ENCODE measurements at regions not wholly inside any gene's neighbourhood (a gene's known extent, or its start where the extent isn't known, plus 50 kb on each side); places are given as distances from the start of the nearest gene placed in this dataset.

DNA sequence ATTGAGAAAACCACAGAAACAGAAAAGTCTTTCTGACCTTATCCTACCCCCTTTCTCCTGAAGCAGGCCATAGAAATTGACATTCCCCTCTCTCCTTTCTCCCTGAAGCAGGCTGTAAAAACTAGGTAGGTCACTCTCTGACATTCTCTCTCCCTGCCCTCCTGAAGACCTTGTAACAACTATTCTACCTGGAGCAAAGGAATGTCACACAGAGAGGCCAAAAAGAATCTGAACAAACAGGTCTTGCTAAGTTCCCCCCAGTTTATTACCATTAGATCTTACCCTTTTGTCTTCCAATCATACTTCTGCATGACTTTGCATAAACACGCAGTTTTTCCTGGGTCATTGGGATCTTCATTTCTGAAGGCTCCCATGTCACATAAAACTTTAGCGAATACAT is 198.3 kb upstream of the GYPA start (continued):
- TF ChIP-seq, protein P1, sequence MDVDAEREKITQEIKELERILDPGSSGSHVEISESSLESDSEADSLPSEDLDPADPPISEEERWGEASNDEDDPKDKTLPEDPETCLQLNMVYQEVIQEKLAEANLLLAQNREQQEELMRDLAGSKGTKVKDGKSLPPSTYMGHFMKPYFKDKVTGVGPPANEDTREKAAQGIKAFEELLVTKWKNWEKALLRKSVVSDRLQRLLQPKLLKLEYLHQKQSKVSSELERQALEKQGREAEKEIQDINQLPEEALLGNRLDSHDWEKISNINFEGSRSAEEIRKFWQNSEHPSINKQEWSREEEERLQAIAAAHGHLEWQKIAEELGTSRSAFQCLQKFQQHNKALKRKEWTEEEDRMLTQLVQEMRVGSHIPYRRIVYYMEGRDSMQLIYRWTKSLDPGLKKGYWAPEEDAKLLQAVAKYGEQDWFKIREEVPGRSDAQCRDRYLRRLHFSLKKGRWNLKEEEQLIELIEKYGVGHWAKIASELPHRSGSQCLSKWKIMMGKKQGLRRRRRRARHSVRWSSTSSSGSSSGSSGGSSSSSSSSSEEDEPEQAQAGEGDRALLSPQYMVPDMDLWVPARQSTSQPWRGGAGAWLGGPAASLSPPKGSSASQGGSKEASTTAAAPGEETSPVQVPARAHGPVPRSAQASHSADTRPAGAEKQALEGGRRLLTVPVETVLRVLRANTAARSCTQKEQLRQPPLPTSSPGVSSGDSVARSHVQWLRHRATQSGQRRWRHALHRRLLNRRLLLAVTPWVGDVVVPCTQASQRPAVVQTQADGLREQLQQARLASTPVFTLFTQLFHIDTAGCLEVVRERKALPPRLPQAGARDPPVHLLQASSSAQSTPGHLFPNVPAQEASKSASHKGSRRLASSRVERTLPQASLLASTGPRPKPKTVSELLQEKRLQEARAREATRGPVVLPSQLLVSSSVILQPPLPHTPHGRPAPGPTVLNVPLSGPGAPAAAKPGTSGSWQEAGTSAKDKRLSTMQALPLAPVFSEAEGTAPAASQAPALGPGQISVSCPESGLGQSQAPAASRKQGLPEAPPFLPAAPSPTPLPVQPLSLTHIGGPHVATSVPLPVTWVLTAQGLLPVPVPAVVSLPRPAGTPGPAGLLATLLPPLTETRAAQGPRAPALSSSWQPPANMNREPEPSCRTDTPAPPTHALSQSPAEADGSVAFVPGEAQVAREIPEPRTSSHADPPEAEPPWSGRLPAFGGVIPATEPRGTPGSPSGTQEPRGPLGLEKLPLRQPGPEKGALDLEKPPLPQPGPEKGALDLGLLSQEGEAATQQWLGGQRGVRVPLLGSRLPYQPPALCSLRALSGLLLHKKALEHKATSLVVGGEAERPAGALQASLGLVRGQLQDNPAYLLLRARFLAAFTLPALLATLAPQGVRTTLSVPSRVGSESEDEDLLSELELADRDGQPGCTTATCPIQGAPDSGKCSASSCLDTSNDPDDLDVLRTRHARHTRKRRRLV (CRISPR knock-in tag; IDR thresholded peaks at IDR 0.05): no peak
- TF ChIP-seq ZNF747 (CRISPR knock-in tag; IDR thresholded peaks at IDR 0.05; ENCODE audit: borderline replicate concordance): no peak
- no peak for TF ChIP-seq ZNF230 (CRISPR knock-in tag; IDR thresholded peaks at IDR 0.05)
- TF ChIP-seq, protein P2, sequence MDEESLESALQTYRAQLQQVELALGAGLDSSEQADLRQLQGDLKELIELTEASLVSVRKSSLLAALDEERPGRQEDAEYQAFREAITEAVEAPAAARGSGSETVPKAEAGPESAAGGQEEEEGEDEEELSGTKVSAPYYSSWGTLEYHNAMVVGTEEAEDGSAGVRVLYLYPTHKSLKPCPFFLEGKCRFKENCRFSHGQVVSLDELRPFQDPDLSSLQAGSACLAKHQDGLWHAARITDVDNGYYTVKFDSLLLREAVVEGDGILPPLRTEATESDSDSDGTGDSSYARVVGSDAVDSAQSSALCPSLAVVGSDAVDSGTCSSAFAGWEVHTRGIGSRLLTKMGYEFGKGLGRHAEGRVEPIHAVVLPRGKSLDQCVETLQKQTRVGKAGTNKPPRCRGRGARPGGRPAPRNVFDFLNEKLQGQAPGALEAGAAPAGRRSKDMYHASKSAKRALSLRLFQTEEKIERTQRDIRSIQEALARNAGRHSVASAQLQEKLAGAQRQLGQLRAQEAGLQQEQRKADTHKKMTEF (CRISPR knock-in tag; IDR thresholded peaks at IDR 0.05): no peak
- no peak for TF ChIP-seq SNAPC2 (CRISPR knock-in tag; IDR thresholded peaks at IDR 0.05)
- no peak for TF ChIP-seq PRPF4 (IDR thresholded peaks at IDR 0.05; ENCODE audit: low read depth, low read length, poor library complexity, severe bottlenecking)
- TF ChIP-seq SRF (IDR thresholded peaks at IDR 0.05; ENCODE audit: low read depth, low read length): no peak
- TF ChIP-seq, protein P3, sequence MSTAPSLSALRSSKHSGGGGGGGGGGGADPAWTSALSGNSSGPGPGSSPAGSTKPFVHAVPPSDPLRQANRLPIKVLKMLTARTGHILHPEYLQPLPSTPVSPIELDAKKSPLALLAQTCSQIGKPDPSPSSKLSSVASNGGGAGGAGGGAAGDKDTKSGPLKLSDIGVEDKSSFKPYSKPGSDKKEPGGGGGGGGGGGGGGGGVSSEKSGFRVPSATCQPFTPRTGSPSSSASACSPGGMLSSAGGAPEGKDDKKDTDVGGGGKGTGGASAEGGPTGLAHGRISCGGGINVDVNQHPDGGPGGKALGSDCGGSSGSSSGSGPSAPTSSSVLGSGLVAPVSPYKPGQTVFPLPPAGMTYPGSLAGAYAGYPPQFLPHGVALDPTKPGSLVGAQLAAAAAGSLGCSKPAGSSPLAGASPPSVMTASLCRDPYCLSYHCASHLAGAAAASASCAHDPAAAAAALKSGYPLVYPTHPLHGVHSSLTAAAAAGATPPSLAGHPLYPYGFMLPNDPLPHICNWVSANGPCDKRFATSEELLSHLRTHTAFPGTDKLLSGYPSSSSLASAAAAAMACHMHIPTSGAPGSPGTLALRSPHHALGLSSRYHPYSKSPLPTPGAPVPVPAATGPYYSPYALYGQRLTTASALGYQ (CRISPR knock-in tag; IDR thresholded peaks at IDR 0.05): no peak
- no peak for TF ChIP-seq NR3C1 (CRISPR knock-in tag; IDR thresholded peaks at IDR 0.05)
- no peak for TF ChIP-seq NFATC3 (CRISPR knock-in tag; IDR thresholded peaks at IDR 0.05)
